ENCODE measurements at regions not wholly inside any gene's neighbourhood (a gene's known extent, or its start where the extent isn't known, plus 50 kb on each side); places are given as distances from the start of the nearest gene placed in this dataset.
"Not testable (repeated sequence)": the region's sequence is repeated elsewhere in the genome, so short reads cannot be mapped to it uniquely, and the experiment has no call there.

DNA sequence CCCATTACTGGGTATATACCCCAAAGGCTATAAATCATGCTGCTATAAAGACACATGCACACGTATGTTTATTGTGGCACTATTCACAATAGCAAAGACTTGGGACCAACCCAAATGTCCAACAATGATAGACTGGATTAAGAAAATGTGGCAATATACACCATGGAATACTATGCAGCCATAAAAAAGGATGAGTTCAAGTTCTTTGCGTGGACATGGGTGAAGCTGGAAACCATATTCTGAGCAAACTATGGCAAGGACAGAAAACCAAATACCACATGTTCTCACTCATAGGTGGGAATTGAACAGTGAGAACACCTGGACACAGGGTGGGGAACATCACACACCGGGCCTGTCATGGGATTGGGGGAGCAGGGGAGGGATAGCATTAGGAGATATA lies 54.4 kb upstream of the MUCL1 start:
- not testable (repeated sequence) for DNase-seq (ENCODE audit: low read depth in 3 of 3, low spot score in 2 of 3)

- DNase-seq (ENCODE audit: low read depth in 3 of 3, low spot score in 2 of 3), result no peak
Measured at GRCh38 chr12:54798651-54799050, 55.7 kb upstream of the MUCL1 start.

- peak in 2 of 3 donors; percentile 1 to 19 for DNase-seq (ENCODE audit: low read depth in 3 of 3, low spot score in 2 of 3)
Measured at GRCh38 chr12:54796991-54797390, 57.3 kb upstream of the MUCL1 start.

- peak in 1 of 3 donors; percentile 21 for DNase-seq (ENCODE audit: low read depth in 3 of 3, low spot score in 2 of 3)
Measured at GRCh38 chr12:54795644-54796043, 58.7 kb upstream of the MUCL1 start.

- no peak for DNase-seq (ENCODE audit: low read depth in 3 of 3, low spot score in 2 of 3)
Measured at GRCh38 chr12:54786081-54786480, 68.2 kb upstream of the MUCL1 start.

DNA sequence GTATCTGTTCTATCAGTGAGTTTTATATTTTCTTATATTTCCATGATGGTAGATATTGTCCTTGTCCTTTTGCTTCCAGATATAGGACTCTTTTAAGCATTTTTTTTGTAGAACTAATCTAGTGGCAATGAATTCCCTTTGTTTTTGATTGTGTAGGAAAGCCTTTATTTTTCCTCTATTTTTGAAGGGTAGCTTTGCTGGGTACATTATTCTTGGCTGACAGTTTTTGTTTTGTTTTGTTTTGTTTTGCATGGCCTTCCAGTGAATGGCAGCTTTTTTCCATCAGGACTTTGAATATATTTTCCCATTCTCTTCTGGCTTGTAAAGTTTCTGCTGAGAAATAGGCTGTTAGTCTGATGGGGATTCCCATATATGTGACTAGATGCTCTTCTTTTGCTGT lies 70.2 kb upstream of the MUCL1 start:
- no peak for DNase-seq (ENCODE audit: low read depth in 3 of 3, low spot score in 2 of 3)

DNA sequence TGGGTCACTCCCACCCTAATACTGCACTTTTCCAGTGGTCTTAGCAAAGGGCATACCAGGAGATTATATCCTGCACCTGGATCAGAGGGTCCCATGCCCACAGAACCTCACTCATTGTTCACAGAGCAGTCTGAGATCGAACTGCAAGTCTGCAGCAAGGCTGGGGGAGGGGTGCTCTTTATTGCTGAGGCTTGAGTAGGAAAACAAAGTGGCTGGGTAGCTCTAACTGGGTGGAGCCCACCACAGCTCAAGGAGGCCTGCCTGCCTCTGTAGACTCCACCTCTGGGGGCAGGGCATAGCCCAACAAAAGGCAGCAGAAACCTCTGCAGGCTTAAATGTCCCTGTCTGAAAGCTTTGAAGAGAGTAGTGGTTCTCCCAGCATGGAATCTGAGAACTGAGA lies 77.3 kb upstream of the MUCL1 start:
- DNase-seq (ENCODE audit: low read depth in 3 of 3, low spot score in 2 of 3), result not testable (repeated sequence)

- no peak for DNase-seq (ENCODE audit: low read depth in 3 of 3, low spot score in 2 of 3)
Measured at GRCh38 chr12:54773593-54773992, 80.7 kb upstream of the MUCL1 start.

- no peak for DNase-seq (ENCODE audit: low read depth in 3 of 3, low spot score in 2 of 3)
Measured at GRCh38 chr12:54765652-54766051, 88.7 kb upstream of the MUCL1 start.

DNA sequence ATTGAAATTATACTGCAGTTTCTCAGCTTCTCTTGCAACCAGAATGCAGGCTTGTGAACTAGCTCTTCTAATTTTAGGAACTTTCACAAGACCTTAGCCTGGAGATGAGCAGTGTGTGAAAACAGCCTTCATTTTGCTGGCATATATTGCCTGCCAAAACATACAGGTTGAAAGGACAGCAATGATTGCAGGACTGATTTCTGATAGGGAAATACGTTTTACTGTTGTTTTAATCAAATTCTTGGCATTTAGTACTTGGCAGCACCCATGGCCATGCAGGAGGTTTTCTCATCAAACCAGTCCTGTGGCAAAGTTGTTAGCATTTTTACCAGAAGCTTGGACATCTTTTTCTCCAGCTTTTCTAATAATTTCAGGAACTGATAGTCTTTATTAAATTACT lies 91.9 kb upstream of the MUCL1 start:
- DNase-seq (ENCODE audit: low read depth in 3 of 3, low spot score in 2 of 3), result no peak

DNA sequence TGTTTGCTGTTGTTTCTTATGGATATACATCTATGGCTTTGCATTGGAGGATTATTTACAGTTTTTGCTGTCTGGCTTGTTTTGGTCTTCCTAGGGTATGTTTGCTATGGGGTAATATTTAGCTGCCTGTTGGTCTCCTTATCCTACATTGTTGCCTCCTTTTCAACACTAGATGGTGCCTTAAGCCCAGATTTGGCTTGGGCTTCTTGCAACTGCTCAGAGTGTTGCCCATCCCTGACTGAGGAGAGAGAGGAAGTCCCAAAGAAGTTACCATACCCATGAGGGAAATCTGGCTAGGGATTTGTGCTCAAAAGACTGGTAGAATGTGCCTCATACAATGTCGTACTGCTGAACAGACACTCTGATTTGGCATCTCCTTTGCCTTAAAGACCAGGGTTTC lies 94.6 kb upstream of the MUCL1 start:
- no peak for DNase-seq (ENCODE audit: low read depth in 3 of 3, low spot score in 2 of 3)

DNA sequence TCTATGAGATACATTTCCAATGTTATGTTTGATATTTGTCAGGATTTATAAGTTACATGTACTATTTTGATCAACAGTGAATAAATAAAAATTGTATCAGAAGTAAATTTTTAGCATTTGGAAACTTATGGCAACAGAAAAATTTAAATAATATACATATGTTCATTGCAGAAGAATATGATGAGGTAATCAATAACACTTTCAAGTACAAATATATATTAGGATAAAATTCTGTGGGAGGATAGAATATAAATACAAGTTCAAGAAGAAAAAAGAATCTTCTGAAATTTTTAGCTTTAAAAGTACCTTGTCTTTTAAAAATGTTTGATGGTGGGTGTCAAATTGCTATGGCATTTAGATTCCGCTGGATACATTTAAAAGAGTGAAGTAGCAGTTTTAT lies 102.8 kb upstream of the MUCL1 start:
- DNase-seq (ENCODE audit: low read depth in 3 of 3, low spot score in 2 of 3), result no peak

GRCh38 chr12:54749191-54749818 lies 101.1 kb upstream of the DCD start:
- peak in 1 of 3 donors; percentile 23 for DNase-seq (ENCODE audit: low read depth in 3 of 3, low spot score in 2 of 3)

- no peak for DNase-seq (ENCODE audit: low read depth in 3 of 3, low spot score in 2 of 3)
Measured at GRCh38 chr12:54744590-54744989, 96.4 kb upstream of the DCD start.

DNA sequence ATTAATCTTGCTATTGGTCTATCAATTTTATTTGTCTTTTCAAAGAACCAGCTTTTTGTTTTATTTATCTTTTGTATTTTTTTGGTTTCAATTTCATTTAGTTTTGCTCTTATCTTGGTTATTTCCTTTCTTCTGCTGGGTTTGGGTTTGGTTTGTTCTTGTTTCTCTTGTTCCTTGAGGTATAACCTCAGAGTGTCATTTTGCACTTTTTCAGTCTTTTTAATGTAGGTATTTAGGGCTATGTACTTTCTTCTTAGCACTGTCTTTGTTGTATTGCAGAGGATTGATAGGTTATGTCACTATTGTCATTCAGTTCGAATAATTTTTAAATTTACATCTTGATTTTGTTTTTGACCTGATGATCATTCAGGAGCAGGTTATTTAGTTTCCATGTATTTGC lies 92.7 kb upstream of the DCD start:
- DNase-seq (ENCODE audit: low read depth in 3 of 3, low spot score in 2 of 3), result no peak

DNA sequence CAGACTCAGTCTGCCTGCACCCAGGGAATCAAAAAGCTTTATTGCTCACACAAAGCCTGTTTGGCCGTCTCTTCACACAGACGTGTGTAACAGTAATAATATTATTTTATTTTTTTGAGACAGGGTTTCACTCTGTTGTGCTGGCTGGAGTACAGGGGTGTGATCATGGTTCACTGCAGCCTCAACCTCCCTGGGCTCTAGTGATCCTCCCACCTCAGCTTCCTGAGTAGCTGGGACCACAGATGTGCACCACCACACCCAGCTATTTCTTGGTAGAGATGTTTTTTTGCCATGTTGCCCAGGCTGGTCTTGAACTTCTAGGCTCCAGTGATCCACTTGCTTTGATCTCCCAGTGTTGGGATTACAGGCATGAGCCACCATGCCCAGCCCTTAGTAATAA lies 88.4 kb upstream of the DCD start:
- no peak for DNase-seq (ENCODE audit: low read depth in 3 of 3, low spot score in 2 of 3)

GRCh38 chr12:54734196-54734950 lies 86.2 kb upstream of the DCD start:
- DNase-seq (ENCODE audit: low read depth in 3 of 3, low spot score in 2 of 3), result no peak

DNA sequence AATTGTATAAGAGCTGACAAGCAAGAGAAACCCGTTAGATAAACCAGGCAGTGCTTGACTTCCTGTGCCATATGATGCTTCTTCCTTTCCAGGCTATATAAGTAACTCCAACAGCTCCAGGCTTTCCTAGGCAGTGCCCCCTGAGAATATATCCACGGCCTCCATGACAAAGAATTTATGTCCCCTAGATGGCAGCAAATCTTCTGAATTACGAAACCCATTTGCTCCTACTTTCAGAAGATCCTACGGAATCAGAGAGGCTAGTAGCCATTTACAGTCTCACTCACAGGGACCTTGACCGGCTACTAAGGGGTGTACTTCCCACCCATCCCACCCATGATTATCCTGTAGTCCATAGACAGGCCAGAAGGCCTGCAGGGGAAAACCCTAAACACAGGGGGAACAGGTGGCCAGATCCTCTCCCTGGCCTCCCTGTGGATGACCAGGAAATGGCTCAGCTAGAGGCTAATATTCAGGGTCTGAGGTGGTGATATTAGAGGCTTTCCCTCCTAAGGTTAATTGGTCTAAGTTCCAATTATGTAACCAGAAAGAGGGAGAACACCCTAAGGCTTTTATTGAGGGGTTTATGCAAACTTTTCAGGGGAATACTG lies 77.2 kb upstream of the DCD start:
- DNase-seq (ENCODE audit: low read depth in 3 of 3, low spot score in 2 of 3), result no peak

- no peak for DNase-seq (ENCODE audit: low read depth in 3 of 3, low spot score in 2 of 3)
Measured at GRCh38 chr12:54723379-54724256, 75.5 kb upstream of the DCD start.

- no peak for DNase-seq (ENCODE audit: low read depth in 3 of 3, low spot score in 2 of 3)
Measured at GRCh38 chr12:54721312-54721711, 73.1 kb upstream of the DCD start.

GRCh38 chr12:54719691-54720090 lies 71.5 kb upstream of the DCD start:
- no peak for DNase-seq (ENCODE audit: low read depth in 3 of 3, low spot score in 2 of 3)
